ENCODE measurements at regions not wholly inside any gene's neighbourhood (a gene's known extent, or its start where the extent isn't known, plus 50 kb on each side); places are given as distances from the start of the nearest gene placed in this dataset.

- no peak for TF ChIP-seq TAF1 (IDR thresholded peaks at IDR 0.05; ENCODE audit: low read depth)
- no peak for TF ChIP-seq CEBPB (IDR thresholded peaks at IDR 0.05)
Measured at GRCh38 chr9:115717711-115718173, 435.8 kb upstream of the PAPPA start.
